CD4-positive, alpha-beta memory T cell (primary cell): ENCODE measurements at regions not wholly inside any gene's neighbourhood (a gene's known extent, or its start where the extent isn't known, plus 50 kb on each side); places are given as distances from the start of the nearest gene placed in this dataset.
A peak's percentile ranks its signal among the peaks of the same experiment; 100 is the strongest.

Experiments
- CTCF ChIA-PET: fragments of 350-600 bp; sonication (Branson Sonifier 250); formaldehyde crosslinking; loops from one replicate; lab custom pipeline; 2021; ENCODE audit warnings: inconsistent platforms; ENCODE audit not compliant: partially characterized antibody; lab: Charles Lee
- POLR2A ChIA-PET: fragments of 350-600 bp; sonication (Branson Sonifier 250); formaldehyde crosslinking; loops from one replicate; lab custom pipeline; 2021; ENCODE audit not compliant: partially characterized antibody; lab: Charles Lee
- DNase-seq, 5 donors: peaks; one replicate each; pipeline versions ENCODE4 v3.0.0 to v3.0.0-alpha.2; 2020 to 2022; ENCODE audit warnings: mixed read lengths in 1 of 5
- H3K27ac ChIP-seq: one replicate; pipeline ENCODE4 v1.7.0; 2013; ENCODE audit warnings: low read depth, low read length
- H3K27me3 ChIP-seq: 2 replicates; pipeline ENCODE4 v1.7.0; 2013; ENCODE audit warnings: mild to moderate bottlenecking, low read length, moderate library complexity; ENCODE audit not compliant: insufficient read depth
- H3K36me3 ChIP-seq: 2 replicates; pipeline ENCODE4 v1.7.0; 2013; ENCODE audit warnings: mild to moderate bottlenecking, low read length, moderate library complexity; ENCODE audit not compliant: insufficient read depth
- H3K4me1 ChIP-seq: 2 replicates; pipeline ENCODE4 v1.7.0; 2013; ENCODE audit warnings: mild to moderate bottlenecking, low read length, moderate library complexity; ENCODE audit not compliant: insufficient read depth
- H3K4me3 ChIP-seq, 2 donors: one replicate each; pipeline ENCODE4 v1.7.0; 2013; ENCODE audit warnings: low read length in 2 of 2, mild to moderate bottlenecking in 1 of 2
- H3K9me3 ChIP-seq, 2 donors: one replicate each; pipeline ENCODE4 v1.7.0; 2013; ENCODE audit warnings: low read length in 2 of 2, control low read depth in 1 of 2; ENCODE audit not compliant: control insufficient read depth in 1 of 2
- H3K27ac Mint-ChIP-seq, 7 donors: one replicate each; pipeline ENCODE4 v1.8.0; 2020 to 2021; ENCODE audit warnings: mixed read lengths in 7 of 7, mild to moderate bottlenecking in 6 of 7, inconsistent platforms in 3 of 7, moderate library complexity in 3 of 7
- H3K27me3 Mint-ChIP-seq, 2 donors: one replicate each; pipeline ENCODE4 v1.8.0; 2020 to 2021; ENCODE audit warnings: mixed read lengths in 2 of 2
- H3K36me3 Mint-ChIP-seq, 2 donors: one replicate each; pipeline ENCODE4 v1.8.0; 2020 to 2021; ENCODE audit warnings: mixed read lengths in 2 of 2, inconsistent platforms in 1 of 2, mild to moderate bottlenecking in 1 of 2
- H3K4me1 Mint-ChIP-seq, 4 donors: one replicate each; pipeline ENCODE4 v1.8.0; 2020 to 2021; ENCODE audit warnings: mixed read lengths in 4 of 4, mild to moderate bottlenecking in 1 of 4
- H3K4me3 Mint-ChIP-seq, 8 donors: one replicate each; pipeline ENCODE4 v1.8.0; 2020 to 2021; ENCODE audit warnings: mixed read lengths in 8 of 8, mild to moderate bottlenecking in 7 of 8, moderate library complexity in 6 of 8, inconsistent platforms in 3 of 8
- H3K9me3 Mint-ChIP-seq, 8 donors: one replicate each; pipeline ENCODE4 v1.8.0; 2020 to 2021; ENCODE audit warnings: mixed read lengths in 8 of 8, mild to moderate bottlenecking in 5 of 8, inconsistent platforms in 3 of 8, moderate library complexity in 1 of 8
- intact Hi-C: fragments of 100-400 bp; cut with micrococcal nuclease; formaldehyde crosslinking; loops from one replicate; pipeline ENCODE4 v1.15.1; 2023

DNA sequence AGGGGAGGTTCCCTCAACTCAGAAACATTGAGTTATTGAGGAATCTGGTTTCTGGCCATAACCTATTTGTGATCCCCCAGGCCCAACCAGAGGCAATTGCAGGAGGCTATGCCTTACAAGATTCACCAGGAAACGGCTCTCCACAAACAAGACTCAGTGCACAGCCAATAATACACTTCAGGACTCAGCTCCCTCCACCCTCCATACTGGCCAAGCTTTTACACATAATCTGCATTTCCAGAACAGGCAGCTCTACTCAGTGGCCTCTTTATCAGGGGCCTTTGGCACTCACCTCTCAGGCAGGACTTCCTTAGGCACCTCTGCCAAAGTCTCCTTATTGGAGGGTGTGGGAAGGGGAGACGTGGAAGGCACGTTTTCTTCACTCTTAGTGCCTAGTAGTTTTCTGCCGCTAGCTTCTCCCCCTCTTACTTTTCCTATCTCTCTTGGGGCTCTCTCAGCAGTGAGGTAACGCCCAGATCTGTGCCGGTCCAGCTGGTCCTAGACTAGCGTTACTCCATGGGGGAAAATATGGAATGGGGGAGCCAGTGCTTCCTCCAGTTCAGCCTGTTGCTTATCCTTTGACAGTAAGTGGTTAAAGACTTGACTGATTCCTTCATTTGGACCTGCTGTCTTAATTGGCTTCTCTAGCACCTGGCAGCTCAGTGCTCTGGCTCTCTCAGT lies 62.8 kb upstream of the ANO3 start:
- no peaks in the 10 kb centered on the region for H3K27me3 Mint-ChIP-seq

DNA sequence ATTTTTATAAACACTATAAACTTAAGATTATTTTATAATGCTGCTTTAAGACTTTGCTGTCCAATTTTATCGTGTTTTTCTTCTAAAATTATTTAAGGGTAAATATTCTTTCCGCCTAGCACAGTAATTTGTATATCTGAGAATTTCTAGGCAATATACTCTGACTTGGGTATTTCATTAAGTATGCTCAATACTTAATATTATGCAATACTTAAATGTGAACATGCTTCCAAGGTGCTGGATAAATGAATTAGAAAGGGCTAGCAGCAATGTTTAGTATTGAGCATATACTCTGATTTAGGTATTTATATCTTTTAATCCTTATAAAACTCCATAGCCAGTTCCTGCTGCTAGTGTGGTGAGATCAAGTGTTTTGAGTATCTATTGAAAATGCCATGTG lies 60.3 kb upstream of the ANO3 start:
- no peaks in the 10 kb centered on the region for H3K36me3 Mint-ChIP-seq
- H3K9me3 Mint-ChIP-seq: no peaks in the 10 kb centered on the region
- no peaks in the 10 kb centered on the region for H3K27me3 ChIP-seq
- no peaks in the 10 kb centered on the region for H3K9me3 ChIP-seq
- ChIA-PET POLR2A (no interaction called here), CTCF (interaction anchor here (1.7 kb wide), 1 partner anchor 13 kb away, joined by 9 read pairs; no protein-coding TSS in a partner anchor)
- no peak for DNase-seq
- peaks cover under 1 to 2% of the 10 kb centered on the region in 2 donors for H3K27me3 Mint-ChIP-seq
- no peak overlapping the region for H3K4me3 Mint-ChIP-seq
- no peaks in the 10 kb centered on the region for H3K4me1 ChIP-seq
- no peaks in the 10 kb centered on the region for H3K36me3 ChIP-seq
- H3K4me1 Mint-ChIP-seq: no peaks in the 10 kb centered on the region
- no peak overlapping the region for H3K4me3 ChIP-seq
- no peak overlapping the region for H3K27ac Mint-ChIP-seq
- no peak overlapping the region for H3K27ac ChIP-seq
- intact Hi-C loops: no loop called here

More for the DNA sequence above, 62.8 kb upstream of the ANO3 start:
- intact Hi-C loops: no loop called here
- CTCF ChIA-PET: interaction anchor here (0.7 kb wide), 1 partner anchor 16 kb away, joined by 3 read pairs; no protein-coding TSS in a partner anchor
- Histone ChIP-seq H3K36me3 (no peaks in the 10 kb centered on the region), H3K4me3 (no peak overlapping the region), H3K9me3 (no peaks in the 10 kb centered on the region), H3K27ac (no peak overlapping the region), H3K4me1 (no peaks in the 10 kb centered on the region), H3K27me3 (no peaks in the 10 kb centered on the region)
- DNase-seq: no peak
- H3K4me3 Mint-ChIP-seq: no peak overlapping the region
- H3K4me1 Mint-ChIP-seq: no peaks in the 10 kb centered on the region
- no peak overlapping the region for H3K27ac Mint-ChIP-seq
- H3K36me3 Mint-ChIP-seq: no peaks in the 10 kb centered on the region
- POLR2A ChIA-PET: no interaction called here
- H3K9me3 Mint-ChIP-seq: no peaks in the 10 kb centered on the region

DNA sequence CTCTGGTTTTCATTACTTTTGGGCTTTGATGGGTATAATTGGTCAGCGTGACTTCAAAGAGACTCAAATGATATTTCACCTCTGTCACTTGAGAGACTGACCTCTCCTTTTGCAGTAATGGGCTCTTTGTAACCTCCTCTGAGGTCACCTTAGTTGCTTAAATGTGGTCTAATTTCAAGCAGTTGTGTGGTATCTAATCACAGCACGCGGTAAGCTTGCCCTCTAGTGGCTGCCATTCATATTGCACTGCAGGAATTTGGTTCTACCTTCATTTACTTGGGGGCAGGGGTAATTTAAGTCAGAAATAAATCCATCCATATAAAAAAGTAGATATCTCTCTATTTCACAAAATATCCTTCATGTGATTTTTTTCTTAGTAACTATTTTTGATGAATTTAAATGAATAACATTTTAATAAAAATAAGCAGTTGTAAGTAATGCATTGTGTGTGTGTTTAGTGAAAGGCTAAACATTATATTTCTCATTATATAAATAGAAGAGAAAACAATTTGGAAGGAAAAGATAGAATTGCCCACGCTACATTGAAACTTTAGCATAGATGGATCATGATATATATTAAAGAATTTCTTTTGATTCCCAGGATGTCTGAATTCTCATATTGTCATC lies 55.0 kb upstream of the ANO3 start:
- POLR2A ChIA-PET: no interaction called here
- no peaks in the 10 kb centered on the region for H3K9me3 ChIP-seq
- no peak overlapping the region for H3K27ac Mint-ChIP-seq
- peaks cover 2 to 3% of the 10 kb centered on the region in 2 donors for H3K27me3 Mint-ChIP-seq
- no peaks in the 10 kb centered on the region for H3K36me3 ChIP-seq
- H3K27ac ChIP-seq: no peak overlapping the region
- CTCF ChIA-PET: no interaction called here
- peak in 3 of 5 donors; percentile 12 to 31 (median 18) for DNase-seq
- H3K36me3 Mint-ChIP-seq: no peaks in the 10 kb centered on the region
- H3K4me1 ChIP-seq: no peaks in the 10 kb centered on the region
- H3K9me3 Mint-ChIP-seq: no peaks in the 10 kb centered on the region
- no peaks in the 10 kb centered on the region for H3K4me1 Mint-ChIP-seq
- H3K4me3 ChIP-seq: no peak overlapping the region
- H3K27me3 ChIP-seq: no peaks in the 10 kb centered on the region
- intact Hi-C loops: no loop called here
- no peak overlapping the region for H3K4me3 Mint-ChIP-seq

DNA sequence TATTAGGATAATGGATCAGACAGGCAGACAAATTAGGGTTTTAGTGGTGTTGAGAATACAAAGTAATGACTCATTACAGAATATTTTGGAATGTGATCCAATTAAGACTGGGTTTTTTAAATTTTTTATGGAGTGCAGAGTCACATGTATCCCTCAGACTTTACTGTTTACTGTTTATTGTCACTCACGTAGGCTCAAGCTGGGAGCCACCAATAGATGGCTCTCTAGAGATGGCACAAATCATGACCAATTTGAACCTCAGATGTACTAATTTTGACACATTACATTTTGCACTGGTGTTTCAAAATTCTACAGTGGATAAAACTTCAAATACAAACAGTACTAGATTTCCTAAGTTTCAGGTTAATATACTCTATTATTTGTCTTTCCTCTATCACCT lies 53.6 kb upstream of the ANO3 start:
- H3K27me3 Mint-ChIP-seq: peaks cover 2 to 3% of the 10 kb centered on the region in 2 donors
- no peaks in the 10 kb centered on the region for H3K36me3 Mint-ChIP-seq
- H3K4me1 Mint-ChIP-seq: no peaks in the 10 kb centered on the region
- intact Hi-C loops: no loop called here
- no peak overlapping the region for H3K4me3 Mint-ChIP-seq
- Histone ChIP-seq H3K36me3 (no peaks in the 10 kb centered on the region), H3K4me1 (no peaks in the 10 kb centered on the region), H3K4me3 (no peak overlapping the region), H3K9me3 (no peaks in the 10 kb centered on the region), H3K27ac (no peak overlapping the region), H3K27me3 (no peaks in the 10 kb centered on the region)
- no peak for DNase-seq
- ChIA-PET POLR2A (no interaction called here), CTCF (no interaction called here)
- H3K27ac Mint-ChIP-seq: no peak overlapping the region
- no peaks in the 10 kb centered on the region for H3K9me3 Mint-ChIP-seq
